ENCODE measurements at regions not wholly inside any gene's neighbourhood (a gene's known extent, or its start where the extent isn't known, plus 50 kb on each side); places are given as distances from the start of the nearest gene placed in this dataset.

DNA sequence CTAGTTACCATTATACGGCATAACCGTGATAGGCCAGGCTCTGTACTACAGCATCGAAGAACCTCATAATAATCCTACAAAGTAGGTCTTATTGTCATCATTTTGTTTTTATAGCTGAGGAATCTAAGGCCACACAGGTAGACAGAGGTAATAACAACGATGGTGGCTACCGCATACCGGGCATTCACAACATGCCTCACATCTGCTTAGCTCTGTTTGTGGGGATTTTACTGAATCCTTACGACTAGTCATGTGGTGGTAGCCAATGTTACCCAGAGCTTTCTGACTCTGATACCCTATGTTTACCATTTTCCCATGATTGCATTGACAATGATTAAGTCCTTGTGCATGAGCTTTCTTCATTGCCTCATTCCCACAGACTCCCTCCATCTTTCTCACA is 269.4 kb downstream of the TCF7L2 start:
- DNase-seq (ENCODE audit: low read depth in 1 of 2, low spot score in 1 of 2), result no peak

DNA sequence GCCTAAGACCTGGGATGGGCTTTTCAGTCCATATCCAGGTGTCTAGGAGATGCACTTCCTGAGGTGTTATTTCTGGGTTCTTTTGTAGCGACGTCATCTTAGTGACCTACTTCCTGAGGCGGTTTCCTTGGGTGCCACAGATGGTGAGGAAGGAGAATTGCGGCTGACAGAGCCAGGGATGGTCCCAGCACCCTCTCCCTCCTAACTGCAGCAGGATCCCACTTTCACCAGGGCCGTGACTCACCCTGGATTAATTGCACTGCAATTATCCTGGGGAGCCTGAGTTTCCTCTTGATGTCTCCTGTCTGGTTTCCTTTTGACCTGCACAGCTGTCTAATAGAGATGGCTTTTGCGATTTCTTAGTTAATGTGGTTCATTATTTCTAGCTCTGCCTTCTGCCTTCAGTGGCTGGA is 271.7 kb downstream of the TCF7L2 start:
- no peak for DNase-seq (ENCODE audit: low read depth in 1 of 2, low spot score in 1 of 2)

DNA sequence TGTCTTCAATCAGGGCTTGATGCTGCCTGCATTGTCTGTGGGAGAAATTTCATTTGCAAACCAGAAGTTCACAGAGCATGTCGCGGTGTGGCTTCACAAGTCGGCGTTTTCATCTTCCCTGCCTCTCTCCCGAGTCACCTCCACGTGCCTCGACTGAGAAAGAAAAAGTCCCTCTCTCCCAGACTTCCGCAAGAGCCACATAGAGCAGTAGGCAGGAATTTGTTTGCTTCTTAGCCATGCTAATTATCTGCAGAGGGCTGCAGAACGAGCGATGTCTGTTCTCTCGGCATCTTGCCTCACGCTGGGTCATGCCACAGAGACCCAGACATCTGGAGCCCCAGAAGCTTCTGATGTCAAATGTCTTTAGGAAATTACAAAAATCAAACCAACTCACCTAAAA is 272.2 kb downstream of the TCF7L2 start:
- DNase-seq (ENCODE audit: low read depth in 1 of 2, low spot score in 1 of 2), result no peak

DNA sequence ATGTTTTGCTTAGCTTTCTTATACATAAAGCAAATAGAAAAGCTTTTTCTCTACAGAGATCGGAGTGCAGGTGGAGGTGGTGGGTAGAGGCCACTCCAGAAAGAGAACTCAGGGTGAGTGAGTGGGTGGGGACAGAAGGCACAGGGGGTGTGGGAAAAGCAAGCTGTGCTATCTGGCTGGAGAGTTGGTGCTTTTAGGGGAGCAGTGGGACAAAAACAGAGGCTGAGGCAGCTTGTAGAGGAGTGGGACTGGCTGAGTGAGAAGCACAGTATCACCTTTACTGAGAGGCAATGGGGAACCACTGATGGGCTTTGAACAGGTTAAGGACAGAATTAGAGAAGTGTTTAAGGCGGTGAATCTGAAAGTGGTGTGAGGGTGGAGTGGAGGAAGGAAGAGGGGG is 275.3 kb downstream of the TCF7L2 start:
- no peak for DNase-seq (ENCODE audit: low read depth in 1 of 2, low spot score in 1 of 2)

DNA sequence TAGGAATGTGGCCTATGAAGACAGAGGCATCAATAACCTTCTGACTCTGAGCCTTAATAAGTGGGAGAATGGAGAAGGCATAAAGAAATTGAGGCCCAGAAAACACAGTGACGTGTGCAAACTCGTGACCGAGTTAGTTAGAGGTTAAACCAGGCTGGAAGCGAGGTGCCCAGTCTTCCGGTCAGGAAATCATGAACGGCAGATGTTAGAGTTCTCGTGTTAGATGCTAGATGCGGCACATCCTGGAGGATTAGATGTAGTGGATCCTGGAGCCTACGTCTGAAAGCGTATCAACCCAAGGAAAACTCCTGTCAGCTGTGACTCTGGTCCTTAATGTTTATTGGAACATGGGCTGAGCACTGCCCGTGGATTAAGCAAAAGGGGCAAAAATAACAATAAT is 275.9 kb downstream of the TCF7L2 start:
- DNase-seq (ENCODE audit: low read depth in 1 of 2, low spot score in 1 of 2), result no peak

DNA sequence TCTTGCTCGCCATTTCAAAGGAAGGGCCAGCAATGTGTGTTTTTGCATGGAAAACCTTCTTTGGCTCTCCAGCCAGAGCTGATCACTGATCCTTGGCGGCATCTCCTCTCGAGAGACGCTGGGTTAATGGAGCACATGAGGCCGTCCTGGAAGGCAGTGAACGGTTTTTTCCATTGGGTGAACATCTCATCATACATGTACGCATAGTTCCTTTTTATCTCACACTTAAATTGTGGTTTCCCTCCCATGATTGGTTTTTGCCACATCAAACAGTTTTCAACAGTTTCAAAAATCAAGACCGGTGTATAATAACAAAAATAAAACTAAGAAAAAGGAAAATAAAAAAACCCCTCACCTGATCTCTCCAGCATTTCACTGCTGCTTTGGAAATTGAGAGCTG is 276.4 kb downstream of the TCF7L2 start:
- DNase-seq (ENCODE audit: low read depth in 1 of 2, low spot score in 1 of 2), result no peak

DNA sequence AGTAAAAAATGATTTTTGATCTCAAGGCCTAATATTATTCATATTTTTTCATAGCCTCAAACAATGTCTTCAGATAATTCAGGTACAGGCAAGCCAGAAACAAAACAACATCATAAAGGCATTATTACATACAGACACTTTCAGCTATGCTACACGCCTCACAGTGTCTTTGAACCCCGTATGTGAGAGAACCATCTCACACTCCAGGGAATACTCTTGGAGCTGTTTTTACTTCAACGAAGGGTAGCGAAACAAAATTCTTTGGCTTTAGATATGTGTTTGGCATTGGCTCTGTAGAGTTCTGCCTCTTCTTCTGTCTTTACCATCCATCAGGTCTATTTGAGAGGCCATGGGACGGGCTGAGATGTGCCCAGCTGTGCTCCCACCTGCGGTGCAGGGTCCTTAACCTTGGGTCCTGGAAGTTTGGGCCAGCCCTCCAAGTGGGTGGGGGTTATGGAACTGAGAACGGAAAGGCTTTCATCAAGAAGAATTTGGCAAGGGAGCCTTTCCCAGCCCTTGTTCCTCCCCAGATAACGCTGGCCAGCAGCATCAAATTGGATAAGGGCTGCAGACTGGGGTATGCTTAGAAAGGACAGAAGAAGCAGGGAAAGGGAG is 276.9 kb downstream of the TCF7L2 start:
- DNase-seq (ENCODE audit: low read depth in 1 of 2, low spot score in 1 of 2), result no peak

DNA sequence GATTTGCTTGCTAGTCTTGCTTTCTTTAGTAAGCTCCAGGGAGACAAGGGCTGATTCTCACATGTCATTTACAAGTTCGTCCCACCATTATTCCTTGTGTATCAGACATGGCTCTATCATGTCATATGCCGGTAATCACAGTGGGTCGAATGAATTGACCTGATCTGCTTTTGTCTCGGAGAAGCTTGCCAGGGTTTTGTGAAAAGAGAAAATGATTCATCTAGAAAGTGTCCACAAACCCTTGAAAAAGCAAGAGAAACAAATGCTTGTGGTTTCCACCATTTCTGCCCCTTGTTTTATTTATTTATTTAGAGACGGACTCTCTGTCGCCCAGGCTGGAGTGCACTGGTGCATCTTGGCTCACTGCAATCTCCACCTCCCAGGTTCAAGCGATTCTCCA is 278.5 kb downstream of the TCF7L2 start:
- no peak for DNase-seq (ENCODE audit: low read depth in 1 of 2, low spot score in 1 of 2)

DNA sequence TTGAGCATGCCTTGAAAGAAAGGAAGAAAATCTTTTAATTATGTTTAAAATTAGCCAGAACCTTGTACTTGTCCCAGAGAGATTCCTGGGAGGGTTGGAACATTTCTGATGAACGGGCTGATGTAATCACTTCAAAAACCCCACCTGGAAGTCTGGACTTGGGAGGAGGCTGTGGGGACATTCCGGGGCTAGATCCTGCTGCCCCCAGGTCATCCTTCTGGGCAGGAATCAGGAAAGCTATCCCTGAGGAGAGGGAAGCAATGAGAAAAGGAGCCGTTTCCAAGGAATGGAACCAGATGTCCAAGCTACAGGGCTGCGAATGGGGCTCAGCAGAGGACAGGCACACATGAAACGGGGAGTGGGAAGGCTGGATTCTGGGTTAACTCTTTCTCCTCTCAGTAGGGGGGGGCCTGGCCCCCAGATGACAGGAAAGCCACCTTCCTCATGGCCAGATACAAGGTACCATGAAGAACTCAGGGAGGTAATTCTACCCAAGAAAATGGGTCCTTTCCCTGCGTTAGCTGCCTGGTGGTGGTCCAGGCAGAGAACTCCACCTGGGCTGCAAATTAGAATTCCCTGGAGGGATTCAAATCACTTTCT is 280.1 kb downstream of the TCF7L2 start:
- DNase-seq (ENCODE audit: low read depth in 1 of 2, low spot score in 1 of 2), result no peak

DNA sequence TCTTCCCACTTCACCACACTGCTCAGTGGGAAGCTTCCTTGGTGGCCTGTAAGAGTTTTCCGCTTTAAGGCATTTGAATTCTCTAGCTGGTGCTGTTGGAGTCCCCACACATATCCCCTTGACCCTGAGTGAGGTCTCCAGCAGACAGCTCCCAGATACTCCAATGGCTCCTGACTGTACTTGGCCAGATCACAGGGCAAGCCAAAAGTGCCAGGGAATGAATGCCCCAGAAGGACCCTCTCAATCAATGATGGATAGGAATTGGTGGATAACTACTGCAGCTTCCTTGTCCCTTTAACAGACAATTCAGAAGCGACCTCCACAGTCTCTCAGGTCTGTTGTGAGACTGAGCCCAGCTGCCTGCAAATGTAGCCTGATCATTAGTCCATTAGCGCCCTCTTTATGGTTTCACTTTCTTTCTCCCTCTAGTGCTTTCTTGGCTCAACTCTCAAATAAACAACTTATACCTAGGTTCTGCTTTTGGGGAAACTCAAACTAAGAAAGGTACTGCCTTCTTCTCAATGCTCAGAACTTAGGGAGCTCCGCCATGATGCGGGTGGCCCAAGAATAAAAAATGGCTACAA is 283.0 kb downstream of the TCF7L2 start:
- DNase-seq (ENCODE audit: low read depth in 1 of 2, low spot score in 1 of 2), result no peak

DNA sequence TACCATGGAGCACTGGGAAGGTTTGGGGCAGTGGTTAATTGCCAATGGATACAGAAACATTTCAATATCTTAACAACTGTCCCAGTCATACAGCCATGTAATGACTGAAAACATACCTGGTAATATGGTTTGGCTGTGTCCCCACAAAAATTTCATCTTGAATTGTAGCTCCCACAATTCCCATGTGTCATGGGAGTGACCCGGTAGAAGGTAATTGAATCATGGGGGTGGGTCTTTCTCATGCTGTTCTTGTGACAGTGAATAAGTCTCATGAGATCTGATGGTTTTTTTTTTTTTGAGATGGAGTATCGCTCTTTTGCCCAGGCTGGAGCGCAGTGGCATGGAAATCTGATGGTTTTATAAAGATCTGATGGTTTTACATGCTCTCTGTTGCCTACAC is 284.4 kb downstream of the TCF7L2 start:
- no peak for DNase-seq (ENCODE audit: low read depth in 1 of 2, low spot score in 1 of 2)

DNA sequence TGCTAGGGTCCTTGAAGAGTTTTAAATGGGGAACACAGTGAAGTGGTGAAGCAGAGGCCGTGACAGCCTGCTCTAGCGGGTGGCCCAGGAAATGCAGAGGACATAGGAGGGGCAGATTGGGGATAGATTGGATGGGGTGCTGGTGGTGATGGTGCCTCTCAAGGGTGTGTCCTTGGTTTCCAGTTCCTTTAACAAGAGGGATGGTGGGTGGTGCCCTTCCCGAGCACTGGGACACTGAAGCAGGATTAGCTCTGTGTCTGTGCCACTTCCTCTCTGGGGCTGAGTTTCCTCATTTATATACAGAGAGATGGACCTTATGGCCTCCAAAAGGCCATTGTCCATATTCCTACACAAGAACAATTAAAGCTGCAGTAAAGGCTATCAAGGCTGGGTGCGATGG is 285.5 kb downstream of the TCF7L2 start:
- no peak for DNase-seq (ENCODE audit: low read depth in 1 of 2, low spot score in 1 of 2)

DNA sequence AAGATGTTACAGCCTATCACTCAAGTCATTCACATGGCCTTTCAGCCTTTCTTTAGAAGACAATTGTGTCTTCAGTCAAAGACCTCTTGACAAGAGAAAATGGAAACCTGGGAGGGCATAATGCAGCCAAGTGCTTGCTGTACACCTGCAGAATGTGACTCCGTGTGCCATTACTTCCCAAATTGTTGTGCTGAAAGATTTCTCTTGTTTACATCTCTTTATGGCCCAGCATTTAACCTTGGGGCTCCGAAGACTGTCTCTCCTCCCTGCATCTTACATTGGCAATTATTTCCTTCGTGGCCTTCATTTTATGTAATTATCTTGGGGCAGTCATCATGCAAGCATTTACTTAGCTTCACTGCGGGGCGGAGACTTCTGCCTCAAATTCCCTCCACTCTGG is 287.0 kb downstream of the TCF7L2 start:
- no peak for DNase-seq (ENCODE audit: low read depth in 1 of 2, low spot score in 1 of 2)

DNA sequence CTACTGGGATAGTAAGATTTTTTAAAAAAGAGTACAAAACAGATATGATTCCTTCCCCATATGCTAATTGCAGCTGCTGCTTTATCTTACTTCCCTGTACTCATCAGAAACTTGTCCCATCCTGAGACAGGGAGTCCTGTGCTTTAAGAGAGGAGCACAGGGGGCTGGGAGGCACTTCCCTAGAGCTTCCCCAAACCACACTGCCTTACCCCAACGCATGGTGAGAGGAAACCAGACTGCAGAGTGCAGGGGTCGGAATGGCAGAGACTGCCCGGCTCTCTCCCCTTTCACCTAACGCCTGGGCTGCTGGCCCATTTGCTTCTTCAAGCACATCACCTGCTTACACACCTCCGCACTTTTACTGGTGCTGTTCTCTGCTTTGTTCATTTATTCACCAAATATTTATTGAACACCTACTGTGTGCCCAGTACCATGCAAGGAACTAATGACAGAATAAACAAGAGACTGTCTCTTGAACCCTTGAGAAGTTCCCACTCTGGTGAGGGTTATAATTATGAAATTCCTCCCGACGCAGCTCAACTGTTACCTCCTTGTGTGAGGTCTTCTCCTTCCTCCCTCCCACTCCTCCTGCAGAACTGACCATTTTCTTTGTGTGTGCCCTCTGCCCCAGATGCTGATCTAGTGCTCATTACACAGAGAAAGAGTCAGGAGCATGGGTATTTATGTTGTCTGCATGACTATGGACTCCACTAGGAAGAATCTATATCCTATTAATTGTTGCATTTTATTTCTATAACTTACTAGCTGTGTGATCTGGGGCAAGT is 289.7 kb downstream of the TCF7L2 start:
- no peak for DNase-seq (ENCODE audit: low read depth in 1 of 2, low spot score in 1 of 2)

DNA sequence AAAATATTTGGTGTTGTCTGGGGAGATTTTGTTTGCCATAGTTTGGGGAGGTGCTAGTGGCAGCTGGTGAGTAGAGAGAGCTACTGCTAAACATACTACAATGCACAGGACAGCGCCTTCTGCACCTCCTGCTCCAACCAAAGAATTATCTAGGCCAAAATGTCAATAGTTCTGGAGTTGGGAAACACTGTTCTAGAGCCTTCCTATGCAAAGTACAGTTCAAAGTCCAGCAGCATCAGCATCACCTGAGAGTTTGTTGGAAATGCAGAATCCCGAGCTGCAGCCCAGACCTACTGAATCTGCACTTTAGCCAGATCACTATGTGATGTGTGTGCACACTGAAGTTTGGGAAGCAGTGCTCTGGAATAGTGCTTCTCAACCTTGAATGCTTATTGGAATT is 290.7 kb downstream of the TCF7L2 start:
- no peak for DNase-seq (ENCODE audit: low read depth in 1 of 2, low spot score in 1 of 2)

DNA sequence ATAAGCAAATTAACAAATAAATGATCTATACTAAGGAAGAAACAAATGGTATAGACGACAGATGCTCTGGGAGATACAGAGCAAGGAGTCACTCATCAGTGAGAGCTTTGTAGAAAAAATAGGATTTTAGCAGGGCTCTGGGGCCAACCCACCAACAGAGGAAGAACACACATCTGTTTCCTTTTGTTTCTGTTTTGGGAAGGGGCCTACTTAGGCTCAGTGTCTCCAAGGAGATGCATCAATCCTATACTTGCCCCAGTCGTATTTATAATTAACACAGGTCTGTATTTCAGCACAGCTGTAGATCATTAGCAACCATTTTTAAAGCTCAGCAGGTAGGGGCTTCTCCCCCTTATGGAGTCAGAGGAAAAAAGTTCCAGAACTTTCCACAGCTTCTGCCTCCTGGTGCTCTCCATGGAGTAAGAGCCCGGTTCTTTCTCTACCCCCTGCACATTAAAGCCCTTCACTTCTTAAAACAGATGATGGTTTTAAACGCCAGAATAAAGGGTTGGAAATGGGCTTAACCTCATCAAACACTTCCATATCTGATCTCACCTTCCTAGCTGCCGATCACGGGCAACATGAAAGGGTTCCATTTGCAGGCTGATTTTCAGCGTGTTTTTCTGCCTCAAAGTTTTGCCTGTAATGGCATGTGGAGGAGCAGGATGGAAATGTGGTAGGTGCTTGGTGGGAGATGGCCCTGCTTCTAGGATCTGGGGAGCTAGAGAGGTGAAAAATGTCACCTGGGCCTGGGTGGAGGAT is 291.7 kb downstream of the TCF7L2 start:
- no peak for DNase-seq (ENCODE audit: low read depth in 1 of 2, low spot score in 1 of 2)

DNA sequence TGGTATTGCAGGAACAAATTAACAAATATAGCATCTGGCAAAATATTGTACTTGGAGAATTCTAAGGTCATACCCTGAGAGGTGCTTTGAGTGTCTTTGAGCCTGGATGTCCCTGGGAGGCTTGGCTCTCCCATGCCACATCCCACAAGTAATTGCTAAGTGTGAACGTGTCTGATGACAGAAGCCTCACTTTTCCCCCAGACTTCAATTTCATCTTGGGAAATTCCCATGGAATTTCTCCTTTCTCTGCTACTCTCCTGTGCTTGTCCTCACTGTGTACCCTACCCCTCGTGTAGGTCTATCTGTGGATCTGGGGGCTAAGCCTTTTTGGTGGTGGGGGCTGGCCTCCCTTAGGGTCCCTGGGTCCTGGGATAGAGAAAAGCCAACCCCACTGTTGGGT is 293.3 kb downstream of the TCF7L2 start:
- DNase-seq (ENCODE audit: low read depth in 1 of 2, low spot score in 1 of 2), result no peak

DNA sequence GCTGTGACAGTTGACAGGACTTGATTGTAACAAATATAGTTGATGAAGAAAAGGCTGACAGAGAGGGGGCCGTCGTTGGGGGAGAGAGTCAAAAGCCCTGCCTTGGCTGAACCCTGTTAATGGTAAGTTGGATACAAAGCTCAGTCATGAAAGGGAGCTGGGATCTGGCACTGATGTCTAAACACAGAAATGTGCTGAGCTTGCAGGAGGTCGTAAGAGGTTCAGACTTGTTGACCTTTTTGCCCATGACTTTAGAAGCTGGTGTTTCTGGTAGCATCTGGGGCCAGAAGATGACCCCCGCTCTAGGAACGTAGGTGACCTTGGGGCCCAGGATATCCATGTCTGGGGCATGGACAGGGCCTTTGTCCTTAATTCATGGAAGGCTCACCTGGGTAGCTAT is 294.7 kb downstream of the TCF7L2 start:
- no peak for DNase-seq (ENCODE audit: low read depth in 1 of 2, low spot score in 1 of 2)

DNA sequence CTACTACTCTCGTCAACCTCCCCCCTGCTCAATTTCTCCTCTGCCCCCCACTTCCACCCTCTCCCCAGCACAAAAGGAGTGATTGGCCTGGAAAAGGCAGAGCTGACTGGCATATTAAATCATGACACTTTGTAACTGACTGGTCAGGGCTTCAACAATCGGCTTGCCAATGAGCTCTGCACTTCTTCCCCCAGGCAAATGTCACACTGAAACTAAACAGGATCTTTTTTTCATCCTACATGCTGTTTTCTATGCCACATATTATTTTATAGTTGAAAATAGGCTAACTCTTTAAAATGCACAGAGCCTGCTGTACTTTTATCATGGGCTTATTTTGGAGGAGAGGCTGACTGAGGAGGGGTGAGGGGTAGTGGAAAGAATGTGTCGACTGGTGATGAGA is 295.2 kb downstream of the TCF7L2 start:
- no peak for DNase-seq (ENCODE audit: low read depth in 1 of 2, low spot score in 1 of 2)

DNA sequence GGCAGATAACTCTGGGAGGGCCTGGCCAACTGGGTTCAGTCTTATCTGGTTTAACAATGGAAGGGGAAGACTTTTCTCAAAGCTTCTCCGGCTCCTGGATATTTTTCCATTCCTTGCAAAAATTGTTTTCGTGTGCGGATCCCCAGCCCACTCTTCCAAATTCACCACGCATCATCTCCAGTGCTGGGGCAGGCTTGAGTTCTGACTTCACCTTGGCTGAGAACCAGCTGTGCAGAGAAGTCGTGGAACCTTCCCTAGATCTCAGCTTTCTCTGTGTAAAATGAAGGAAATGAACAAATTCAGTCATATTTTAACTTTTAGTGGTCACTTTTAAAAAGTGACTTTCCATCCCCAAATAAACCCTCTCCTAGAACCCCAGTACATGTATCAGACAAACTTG is 297.0 kb downstream of the TCF7L2 start:
- no peak for DNase-seq (ENCODE audit: low read depth in 1 of 2, low spot score in 1 of 2)

All from stimulated activated CD4-positive, alpha-beta T cell treated with anti-CD3 and anti-CD28 coated beads, Interleukin-15, amount 100 ng/mL, for 1 hour (primary cell).